Erythroblast (primary cell): ENCODE measurements at regions not wholly inside any gene's neighbourhood (a gene's known extent, or its start where the extent isn't known, plus 50 kb on each side); places are given as distances from the start of the nearest gene placed in this dataset.

ENCODE experiments used
- GATA1 ChIP-seq: IDR thresholded peaks from 2 replicates; pipeline ENCODE4 v1.6.1; 2011; ENCODE audit warnings: low read depth, mild to moderate bottlenecking, control low read depth, low read length, moderate library complexity
- POLR2A ChIP-seq: IDR thresholded peaks from 2 replicates; pipeline ENCODE4 v1.6.1; 2011; ENCODE audit warnings: mild to moderate bottlenecking, low read length

GRCh38 chr1:219439376-219439775 lies 173.5 kb downstream of the ZC3H11B start:
- TF ChIP-seq POLR2A (no peak), GATA1 (no peak)
